Neural progenitor cell (in vitro differentiated cells): ENCODE measurements at regions not wholly inside any gene's neighbourhood (a gene's known extent, or its start where the extent isn't known, plus 50 kb on each side); places are given as distances from the start of the nearest gene placed in this dataset.

ENCODE experiments used
- DNase-seq: peaks from one replicate; pipeline ENCODE4 v3.0.0-alpha.2; 2016; ENCODE audit warnings: low spot score
- H2AFZ ChIP-seq: fragments of 200-600 bp; sonication (generic); replicated peaks from 2 replicates; pipeline ENCODE4 v1.6.1; 2016; ENCODE audit warnings: antibody characterized with exemption
- H3F3A ChIP-seq: fragments of 200-600 bp; sonication (generic); 2 replicates; pipeline ENCODE4 v1.6.1; 2016; ENCODE audit warnings: antibody characterized with exemption, low read depth
- H3K27ac ChIP-seq: fragments of 200-600 bp; sonication (generic); 2 replicates; pipeline ENCODE4 v1.5.1; 2016; ENCODE audit warnings: mild to moderate bottlenecking
- H3K27me3 ChIP-seq: fragments of 200-600 bp; sonication (generic); 2 replicates; pipeline ENCODE4 v1.6.1; 2016; ENCODE audit warnings: mild to moderate bottlenecking, moderate library complexity
- H3K36me3 ChIP-seq: fragments of 200-600 bp; sonication (generic); 2 replicates; pipeline ENCODE4 v1.5.1; 2016
- H3K4me1 ChIP-seq: fragments of 200-600 bp; sonication (generic); 2 replicates; pipeline ENCODE4 v1.6.1; 2016; ENCODE audit warnings: mixed run types
- H3K4me2 ChIP-seq: fragments of 200-600 bp; sonication (generic); 2 replicates; pipeline ENCODE4 v1.6.1; 2016
- H3K4me3 ChIP-seq: fragments of 200-600 bp; sonication (generic); 2 replicates; pipeline ENCODE4 v1.5.1; 2016
- H3K79me2 ChIP-seq: fragments of 200-600 bp; sonication (generic); 2 replicates; pipeline ENCODE4 v1.6.1; 2016; ENCODE audit warnings: low read depth
- H3K9ac ChIP-seq: fragments of 200-600 bp; sonication (generic); 2 replicates; pipeline ENCODE4 v1.6.1; 2016
- H3K9me3 ChIP-seq: fragments of 200-600 bp; sonication (generic); 2 replicates; pipeline ENCODE4 v1.5.1; 2016; ENCODE audit warnings: low read depth
- H4K20me1 ChIP-seq: fragments of 200-600 bp; sonication (generic); 2 replicates; pipeline ENCODE4 v1.6.1; 2016; ENCODE audit warnings: low read depth
- H3K27ac Mint-ChIP-seq: 3 replicates; pipeline ENCODE4 v1.8.0; 2021; ENCODE audit warnings: mixed read lengths
- H3K27me3 Mint-ChIP-seq: 2 replicates; pipeline ENCODE4 v1.8.0; 2022; ENCODE audit warnings: low read depth, mild to moderate bottlenecking, inconsistent platforms, moderate library complexity, mixed read lengths; ENCODE audit not compliant: insufficient read depth
- H3K36me3 Mint-ChIP-seq: 3 replicates; pipeline ENCODE4 v1.8.0; 2021; ENCODE audit warnings: mixed read lengths
- H3K4me1 Mint-ChIP-seq: 3 replicates; pipeline ENCODE4 v1.8.0; 2021; ENCODE audit warnings: mixed read lengths
- H3K4me3 Mint-ChIP-seq: 3 replicates; pipeline ENCODE4 v1.8.0; 2021; ENCODE audit warnings: mild to moderate bottlenecking, moderate library complexity, mixed read lengths
- H3K9me3 Mint-ChIP-seq: 3 replicates; pipeline ENCODE4 v1.8.0; 2020; ENCODE audit warnings: mixed read lengths
- EZH2 ChIP-seq: fragments of 200-600 bp; sonication (generic); IDR thresholded peaks from 2 replicates; pipeline ENCODE4 v1.6.1; 2017; ENCODE audit warnings: antibody characterized with exemption, mild to moderate bottlenecking, moderate library complexity
- EZH2phosphoT487 ChIP-seq: fragments of 200-600 bp; sonication (generic); IDR thresholded peaks from 2 replicates; pipeline ENCODE4 v1.6.1; 2017; ENCODE audit warnings: antibody characterized with exemption
- TF ChIP-seq, protein P1 (sequence below): fragments of 200-600 bp; sonication (generic); IDR thresholded peaks from 2 replicates; pipeline ENCODE4 v1.5.1; 2017; ENCODE audit warnings: antibody characterized with exemption, mild to moderate bottlenecking

DNA sequence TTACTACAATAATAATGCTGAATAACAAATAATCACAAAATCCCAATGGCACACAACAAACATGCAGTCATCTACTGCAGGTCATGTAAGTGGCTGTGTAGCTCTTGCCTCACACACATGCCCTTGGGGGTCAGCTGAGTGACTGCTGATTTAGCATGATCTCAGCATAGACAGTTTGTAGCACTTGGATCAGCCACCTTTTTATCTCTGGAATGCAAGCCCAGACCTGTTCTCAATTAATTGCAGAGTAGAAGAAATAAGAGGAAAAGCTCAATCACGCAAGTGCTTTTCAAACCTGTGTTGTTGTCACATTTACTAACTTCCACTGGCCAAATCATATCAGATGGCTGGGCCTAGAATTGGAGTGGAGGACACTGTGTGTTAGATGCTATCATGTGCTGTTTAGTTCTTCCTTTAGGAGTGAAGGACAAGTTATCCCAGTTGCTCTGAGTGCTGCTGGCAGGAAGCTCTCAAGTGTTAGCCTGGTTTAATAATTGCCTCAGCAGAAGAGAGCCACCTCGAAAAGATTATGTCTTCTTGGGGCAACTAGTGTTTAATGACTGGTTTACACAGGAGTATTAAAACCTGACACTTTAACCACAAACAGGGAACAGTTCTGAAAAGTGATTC is 128.3 kb upstream of the EPHA5 start:
- TF ChIP-seq EZH2: no peak
- TF ChIP-seq, protein P1, sequence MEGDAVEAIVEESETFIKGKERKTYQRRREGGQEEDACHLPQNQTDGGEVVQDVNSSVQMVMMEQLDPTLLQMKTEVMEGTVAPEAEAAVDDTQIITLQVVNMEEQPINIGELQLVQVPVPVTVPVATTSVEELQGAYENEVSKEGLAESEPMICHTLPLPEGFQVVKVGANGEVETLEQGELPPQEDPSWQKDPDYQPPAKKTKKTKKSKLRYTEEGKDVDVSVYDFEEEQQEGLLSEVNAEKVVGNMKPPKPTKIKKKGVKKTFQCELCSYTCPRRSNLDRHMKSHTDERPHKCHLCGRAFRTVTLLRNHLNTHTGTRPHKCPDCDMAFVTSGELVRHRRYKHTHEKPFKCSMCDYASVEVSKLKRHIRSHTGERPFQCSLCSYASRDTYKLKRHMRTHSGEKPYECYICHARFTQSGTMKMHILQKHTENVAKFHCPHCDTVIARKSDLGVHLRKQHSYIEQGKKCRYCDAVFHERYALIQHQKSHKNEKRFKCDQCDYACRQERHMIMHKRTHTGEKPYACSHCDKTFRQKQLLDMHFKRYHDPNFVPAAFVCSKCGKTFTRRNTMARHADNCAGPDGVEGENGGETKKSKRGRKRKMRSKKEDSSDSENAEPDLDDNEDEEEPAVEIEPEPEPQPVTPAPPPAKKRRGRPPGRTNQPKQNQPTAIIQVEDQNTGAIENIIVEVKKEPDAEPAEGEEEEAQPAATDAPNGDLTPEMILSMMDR: no peak
- no peak for TF ChIP-seq EZH2phosphoT487
- H3K27ac Mint-ChIP-seq: no peak overlapping the region
- DNase-seq: no peak

DNA sequence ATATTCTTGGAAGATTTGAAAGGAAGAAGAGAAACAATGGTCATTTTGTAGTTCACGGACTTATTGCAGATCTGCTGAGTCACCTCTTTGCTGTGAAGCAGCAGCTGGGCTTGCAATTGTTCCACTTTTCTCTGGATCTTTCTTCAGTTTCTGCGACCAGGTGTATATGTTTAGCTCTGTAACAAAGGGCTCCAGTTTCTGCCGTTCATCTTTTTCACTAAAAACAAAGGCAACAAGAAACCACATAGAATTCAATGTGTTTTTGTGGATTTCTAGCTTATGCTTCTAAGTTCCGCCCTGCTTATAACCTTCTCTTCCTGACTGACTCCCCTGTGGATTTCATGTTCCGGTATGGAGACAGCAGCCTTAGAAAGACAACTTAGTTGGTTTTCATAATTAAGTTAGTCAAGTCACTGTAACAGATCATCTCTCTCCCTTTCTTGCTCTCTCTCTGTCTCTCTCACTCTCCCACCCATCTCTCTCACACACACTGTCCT is 121.6 kb upstream of the EPHA5 start:
- Histone ChIP-seq H2AFZ (no peak overlapping the region), H3F3A (no peaks in the 10 kb centered on the region), H3K27ac (no peak overlapping the region), H3K9ac (no peak overlapping the region), H3K4me3 (no peak overlapping the region), H4K20me1 (no peaks in the 10 kb centered on the region), H3K4me1 (peaks cover 5% of the 10 kb centered on the region), H3K27me3 (no peaks in the 10 kb centered on the region), H3K36me3 (no peaks in the 10 kb centered on the region), H3K9me3 (no peaks in the 10 kb centered on the region), H3K79me2 (no peaks in the 10 kb centered on the region), H3K4me2 (no peak overlapping the region)
- no peak overlapping the region for H3K4me3 Mint-ChIP-seq
- H3K36me3 Mint-ChIP-seq: no peaks in the 10 kb centered on the region
- TF ChIP-seq EZH2phosphoT487 (no peak), EZH2 (no peak)
- TF ChIP-seq, protein P1: no peak
- H3K27me3 Mint-ChIP-seq: peaks cover 5% of the 10 kb centered on the region
- peaks cover 11% of the 10 kb centered on the region for H3K4me1 Mint-ChIP-seq
- peak; percentile 11 for DNase-seq
- H3K27ac Mint-ChIP-seq: no peak overlapping the region
- H3K9me3 Mint-ChIP-seq: no peaks in the 10 kb centered on the region

More for the DNA sequence above, 128.3 kb upstream of the EPHA5 start:
- no peaks in the 10 kb centered on the region for H3K9me3 ChIP-seq
- no peaks in the 10 kb centered on the region for H3K36me3 ChIP-seq
- H3K9me3 Mint-ChIP-seq: no peaks in the 10 kb centered on the region
- H3K27me3 Mint-ChIP-seq: peaks cover 2% of the 10 kb centered on the region
- H3K27ac ChIP-seq: no peak overlapping the region
- H4K20me1 ChIP-seq: no peaks in the 10 kb centered on the region
- no peak overlapping the region for H3K9ac ChIP-seq
- H3K4me3 Mint-ChIP-seq: no peak overlapping the region
- no peaks in the 10 kb centered on the region for H3K27me3 ChIP-seq
- no peaks in the 10 kb centered on the region for H3K79me2 ChIP-seq
- no peaks in the 10 kb centered on the region for H3F3A ChIP-seq
- no peak overlapping the region for H3K4me3 ChIP-seq
- H3K36me3 Mint-ChIP-seq: no peaks in the 10 kb centered on the region
- H3K4me2 ChIP-seq: no peak overlapping the region
- peaks cover 12% of the 10 kb centered on the region for H3K4me1 Mint-ChIP-seq
- no peaks in the 10 kb centered on the region for H3K4me1 ChIP-seq
- peak overlapping the region; percentile 35 for H2AFZ ChIP-seq

DNA sequence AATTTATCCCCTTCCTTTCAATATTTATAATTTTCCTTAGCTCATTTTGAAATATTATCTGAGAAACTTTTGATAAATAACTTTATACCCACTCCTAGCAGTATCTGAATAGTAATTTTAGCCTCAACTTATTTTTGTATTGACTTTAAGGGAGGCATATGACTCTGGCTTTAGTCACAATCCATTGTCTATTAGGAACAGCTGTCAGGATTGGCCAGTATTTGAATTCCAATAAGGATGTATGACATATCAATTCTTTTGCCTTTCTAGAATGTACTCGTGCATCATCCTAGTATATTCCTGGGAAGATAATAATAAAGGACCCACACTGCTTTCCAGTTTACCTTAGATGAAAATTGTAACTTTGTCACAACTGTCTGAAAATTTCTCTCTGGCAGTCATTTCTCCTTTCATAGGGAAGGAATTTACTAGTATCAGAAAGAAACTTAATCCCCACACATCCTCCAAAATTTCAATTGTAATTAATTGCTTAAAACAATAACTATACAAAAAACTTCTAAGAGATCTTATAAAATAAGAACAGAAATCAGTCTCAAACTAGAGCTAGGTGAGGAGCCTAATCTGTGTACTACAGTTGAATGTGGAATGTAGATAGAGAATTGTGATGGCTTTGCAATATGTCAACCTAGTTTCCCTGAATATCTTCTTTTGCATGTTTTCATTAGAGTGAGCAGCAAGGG is 121.0 kb upstream of the EPHA5 start:
- H3K27ac Mint-ChIP-seq: no peak overlapping the region
- peaks cover 11% of the 10 kb centered on the region for H3K4me1 Mint-ChIP-seq

More for the DNA sequence above, 121.0 kb upstream of the EPHA5 start:
- Histone ChIP-seq H3K36me3 (no peaks in the 10 kb centered on the region), H3K4me1 (peaks cover 5% of the 10 kb centered on the region), H3K27me3 (no peaks in the 10 kb centered on the region), H3K4me2 (no peak overlapping the region), H3K79me2 (no peaks in the 10 kb centered on the region), H2AFZ (no peak overlapping the region), H3K4me3 (no peak overlapping the region), H3K9ac (no peak overlapping the region), H3K9me3 (no peaks in the 10 kb centered on the region), H4K20me1 (no peaks in the 10 kb centered on the region), H3K27ac (no peak overlapping the region), H3F3A (no peaks in the 10 kb centered on the region)
- Mint-ChIP-seq H3K27me3 (peaks cover 5% of the 10 kb centered on the region), H3K9me3 (no peaks in the 10 kb centered on the region), H3K36me3 (no peaks in the 10 kb centered on the region), H3K4me3 (no peak overlapping the region)
- TF ChIP-seq EZH2phosphoT487 (no peak), EZH2 (no peak)
- TF ChIP-seq, protein P1: no peak
- no peak for DNase-seq
